NB4 (cell line): ENCODE measurements at regions not wholly inside any gene's neighbourhood (a gene's known extent, or its start where the extent isn't known, plus 50 kb on each side); places are given as distances from the start of the nearest gene placed in this dataset.

ENCODE experiments used
- CTCF ChIP-seq: IDR thresholded peaks from one replicate; pipeline ENCODE4 v1.5.1; 2012; ENCODE audit warnings: low read depth, low read length
- MAX ChIP-seq: IDR thresholded peaks from 2 replicates; pipeline ENCODE4 v1.6.1; 2011; ENCODE audit warnings: low read depth, low read length
- MYC ChIP-seq: IDR thresholded peaks from 2 replicates; pipeline ENCODE4 v1.6.1; 2011; ENCODE audit warnings: low read depth, low read length
- POLR2A ChIP-seq: IDR thresholded peaks from 2 replicates; pipeline ENCODE4 v1.6.1; 2011; ENCODE audit warnings: mild to moderate bottlenecking; ENCODE audit not compliant: insufficient read length; ENCODE audit errors: extremely low read depth

GRCh38 chr9:7578951-7579350 is 220.6 kb downstream of the DMAC1 start:
- TF ChIP-seq MAX (no peak), POLR2A (no peak), CTCF (no peak), MYC (no peak)
